AG04449 (cell line): ENCODE measurements at regions not wholly inside any gene's neighbourhood (a gene's known extent, or its start where the extent isn't known, plus 50 kb on each side); places are given as distances from the start of the nearest gene placed in this dataset.
"Not testable (repeated sequence)": the region's sequence is repeated elsewhere in the genome, so short reads cannot be mapped to it uniquely, and the experiment has no call there.

ENCODE experiments used
- CTCF ChIA-PET: fragments of 350-600 bp; formaldehyde crosslinking; extraction: SDS; loops from one replicate; lab custom pipeline; 2021; ENCODE audit warnings: antibody characterized with exemption; lab: Yijun Ruan, JAX
- POLR2A ChIA-PET: fragments of 400-600, 350-600 bp; formaldehyde crosslinking; extraction: SDS; loops from one replicate; lab custom pipeline; 2020; ENCODE audit warnings: antibody characterized with exemption, inconsistent platforms; lab: Yijun Ruan, JAX
- DNase-seq: peaks from one replicate; pipeline ENCODE4 v3.0.0-alpha.2; 2010; ENCODE audit warnings: low read depth, low spot score
- H3K4me3 ChIP-seq: 2 replicates; pipeline ENCODE4 v1.5.1; 2011; ENCODE audit warnings: low read depth, mild to moderate bottlenecking, control low read depth, low read length
- CTCF ChIP-seq: IDR thresholded peaks from one replicate; pipeline ENCODE4 v1.5.1; 2011; ENCODE audit warnings: mild to moderate bottlenecking, moderate library complexity, low read length, control low read depth, inconsistent platforms; ENCODE audit not compliant: insufficient read depth; ENCODE audit errors: missing control alignments

GRCh38 chr14:30194741-30195148 is 267.1 kb upstream of the PRKD1 start:
- TF ChIP-seq CTCF = no peak
- CTCF ChIA-PET = no interaction called here
- POLR2A ChIA-PET = interaction anchor here (1.0 to 1.3 kb wide), 2 partner anchors 81 to 524 kb away, joined by 3 to 5 read pairs; no protein-coding TSS in a partner anchor
- peak; percentile 82 for DNase-seq
- H3K4me3 ChIP-seq = no peak overlapping the region

GRCh38 chr14:30195941-30196340 is 268.3 kb upstream of the PRKD1 start:
- no peak overlapping the region for H3K4me3 ChIP-seq
- CTCF ChIA-PET = no interaction called here
- peak; percentile 82 for DNase-seq
- POLR2A ChIA-PET = no interaction called here
- TF ChIP-seq CTCF = no peak

- POLR2A ChIA-PET = no interaction called here
- CTCF ChIA-PET = interaction anchor here (0.6 to 1.3 kb wide), 2 partner anchors 14 to 191 kb away, joined by 3 to 4 read pairs; no protein-coding TSS in a partner anchor
Observed at GRCh38 chr14:30196861-30197260, 269.2 kb upstream of the PRKD1 start.

GRCh38 chr14:30198720-30199119 is 271.1 kb upstream of the PRKD1 start:
- CTCF ChIA-PET, DNase-seq, POLR2A ChIA-PET: not testable (repeated sequence)

More at GRCh38 chr14:30196861-30197260, 269.2 kb upstream of the PRKD1 start:
- no peak overlapping the region for H3K4me3 ChIP-seq
- TF ChIP-seq CTCF = no peak
- no peak for DNase-seq

GRCh38 chr14:30204431-30204980 is 276.9 kb upstream of the PRKD1 start:
- ChIA-PET POLR2A (no interaction called here), CTCF (interaction anchor here (2.7 kb wide), 1 partner anchor 10 kb away, joined by 13 read pairs; no protein-coding TSS in a partner anchor)
- no peak overlapping the region for H3K4me3 ChIP-seq
- TF ChIP-seq CTCF = no peak
- DNase-seq = no peak

More at GRCh38 chr14:30198720-30199119, 271.1 kb upstream of the PRKD1 start:
- not testable (repeated sequence) for H3K4me3 ChIP-seq

GRCh38 chr14:30209136-30209535 is 281.5 kb upstream of the PRKD1 start:
- CTCF ChIA-PET = interaction anchor here (3.3 kb wide), 1 partner anchor 660 kb away, joined by 17 read pairs; no protein-coding TSS in a partner anchor
- DNase-seq = no peak
- no peak overlapping the region for H3K4me3 ChIP-seq
- TF ChIP-seq CTCF = no peak
- POLR2A ChIA-PET = no interaction called here

GRCh38 chr14:30210630-30211029 is 283.0 kb upstream of the PRKD1 start:
- no peak for DNase-seq
- CTCF ChIA-PET = interaction anchor here (0.9 to 3.3 kb wide), 4 partner anchors 10 to 662 kb away, joined by 3 to 17 read pairs (median 3); no protein-coding TSS in a partner anchor
- H3K4me3 ChIP-seq = no peak overlapping the region
- no peak for TF ChIP-seq CTCF
- POLR2A ChIA-PET = no interaction called here
